ENCODE measurements at regions not wholly inside any gene's neighbourhood (a gene's known extent, or its start where the extent isn't known, plus 50 kb on each side); places are given as distances from the start of the nearest gene placed in this dataset.
"Not testable (repeated sequence)": the region's sequence is repeated elsewhere in the genome, so short reads cannot be mapped to it uniquely, and the experiment has no call there.

- not testable (repeated sequence) for DNase-seq
Observed at GRCh38 chr7:113563257-113563656, 355.6 kb downstream of the PPP1R3A start.

GRCh38 chr7:113562801-113563200, 356.0 kb downstream of the PPP1R3A start:
- no peak for DNase-seq

- DNase-seq = no peak
Observed at GRCh38 chr7:113562242-113562641, 356.6 kb downstream of the PPP1R3A start.

GRCh38 chr7:113561446-113561845, 357.4 kb downstream of the PPP1R3A start:
- DNase-seq = no peak

GRCh38 chr7:113550966-113551365, 367.8 kb downstream of the PPP1R3A start:
- DNase-seq = no peak

- DNase-seq = no peak
Observed at GRCh38 chr7:113548561-113548960, 370.2 kb downstream of the PPP1R3A start.

GRCh38 chr7:113548137-113548536, 370.7 kb downstream of the PPP1R3A start:
- DNase-seq = no peak

GRCh38 chr7:113521468-113521867, 397.3 kb downstream of the PPP1R3A start:
- DNase-seq = no peak

GRCh38 chr7:113519472-113519871, 399.3 kb downstream of the PPP1R3A start:
- no peak for DNase-seq

- DNase-seq = no peak
Observed at GRCh38 chr7:113504691-113505090, 386.3 kb upstream of the SMIM30 start.

GRCh38 chr7:113504142-113504541, 385.8 kb upstream of the SMIM30 start:
- DNase-seq = no peak

GRCh38 chr7:113496586-113496985, 378.2 kb upstream of the SMIM30 start:
- not testable (repeated sequence) for DNase-seq

- DNase-seq = not testable (repeated sequence)
Observed at GRCh38 chr7:113494797-113495566, 376.6 kb upstream of the SMIM30 start.

- no peak for DNase-seq
Observed at GRCh38 chr7:113491305-113491704, 373.0 kb upstream of the SMIM30 start.

GRCh38 chr7:113487925-113488731, 369.8 kb upstream of the SMIM30 start:
- no peak for DNase-seq

GRCh38 chr7:113486548-113486947, 368.2 kb upstream of the SMIM30 start:
- no peak for DNase-seq

GRCh38 chr7:113483657-113484056, 365.3 kb upstream of the SMIM30 start:
- no peak for DNase-seq

GRCh38 chr7:113480537-113480936, 362.2 kb upstream of the SMIM30 start:
- DNase-seq = no peak

GRCh38 chr7:113464096-113464855, 345.9 kb upstream of the SMIM30 start:
- DNase-seq = no peak

- DNase-seq = no peak
Observed at GRCh38 chr7:113460067-113460466, 341.7 kb upstream of the SMIM30 start.

- no peak for DNase-seq
Observed at GRCh38 chr7:113456533-113456932, 338.2 kb upstream of the SMIM30 start.

GRCh38 chr7:113454597-113455169, 336.3 kb upstream of the SMIM30 start:
- DNase-seq = no peak

- DNase-seq = no peak
Observed at GRCh38 chr7:113452245-113452644, 333.9 kb upstream of the SMIM30 start.
